Activated naive CD8-positive, alpha-beta T cell (primary cell): ENCODE measurements at regions not wholly inside any gene's neighbourhood (a gene's known extent, or its start where the extent isn't known, plus 50 kb on each side); places are given as distances from the start of the nearest gene placed in this dataset.
"Not testable (repeated sequence)": the region's sequence is repeated elsewhere in the genome, so short reads cannot be mapped to it uniquely, and the experiment has no call there.

Experiments
- H3K27ac Mint-ChIP-seq: one replicate; pipeline ENCODE4 v1.8.0; 2021; ENCODE audit warnings: mixed read lengths
- H3K27me3 Mint-ChIP-seq: one replicate; pipeline ENCODE4 v1.8.0; 2021; ENCODE audit warnings: mixed read lengths
- H3K36me3 Mint-ChIP-seq: one replicate; pipeline ENCODE4 v1.8.0; 2021; ENCODE audit warnings: mixed read lengths
- H3K4me1 Mint-ChIP-seq: one replicate; pipeline ENCODE4 v1.8.0; 2021; ENCODE audit warnings: low read depth, mixed read lengths
- H3K4me3 Mint-ChIP-seq: one replicate; pipeline ENCODE4 v1.8.0; 2021; ENCODE audit warnings: mild to moderate bottlenecking, mixed read lengths
- H3K9me3 Mint-ChIP-seq: one replicate; pipeline ENCODE4 v1.8.0; 2021; ENCODE audit warnings: low read depth, mixed read lengths

DNA sequence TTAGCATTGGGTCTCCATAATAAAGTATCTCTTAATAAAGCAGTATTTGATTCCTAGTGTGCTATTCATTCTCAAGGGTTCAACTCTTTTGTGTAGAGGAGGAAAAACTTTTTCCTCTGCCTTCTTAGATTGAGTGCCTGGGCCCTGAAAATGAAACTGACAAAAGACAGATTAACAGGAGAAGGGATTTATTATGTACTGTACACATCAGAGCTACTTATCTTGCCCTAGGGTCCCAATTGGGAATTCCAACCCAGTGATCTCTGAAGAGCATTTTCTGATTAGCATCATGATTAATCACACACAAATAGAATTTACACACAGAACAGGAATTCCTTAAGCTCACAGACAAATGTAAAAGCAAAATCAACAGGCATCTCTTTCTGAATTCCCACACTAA, 128.9 kb downstream of the CD164 start:
- H3K36me3 Mint-ChIP-seq = no peaks in the 10 kb centered on the region
- H3K9me3 Mint-ChIP-seq = no peaks in the 10 kb centered on the region
- no peak overlapping the region for H3K27ac Mint-ChIP-seq
- H3K4me3 Mint-ChIP-seq = no peak overlapping the region
- H3K4me1 Mint-ChIP-seq = no peaks in the 10 kb centered on the region
- no peaks in the 10 kb centered on the region for H3K27me3 Mint-ChIP-seq

DNA sequence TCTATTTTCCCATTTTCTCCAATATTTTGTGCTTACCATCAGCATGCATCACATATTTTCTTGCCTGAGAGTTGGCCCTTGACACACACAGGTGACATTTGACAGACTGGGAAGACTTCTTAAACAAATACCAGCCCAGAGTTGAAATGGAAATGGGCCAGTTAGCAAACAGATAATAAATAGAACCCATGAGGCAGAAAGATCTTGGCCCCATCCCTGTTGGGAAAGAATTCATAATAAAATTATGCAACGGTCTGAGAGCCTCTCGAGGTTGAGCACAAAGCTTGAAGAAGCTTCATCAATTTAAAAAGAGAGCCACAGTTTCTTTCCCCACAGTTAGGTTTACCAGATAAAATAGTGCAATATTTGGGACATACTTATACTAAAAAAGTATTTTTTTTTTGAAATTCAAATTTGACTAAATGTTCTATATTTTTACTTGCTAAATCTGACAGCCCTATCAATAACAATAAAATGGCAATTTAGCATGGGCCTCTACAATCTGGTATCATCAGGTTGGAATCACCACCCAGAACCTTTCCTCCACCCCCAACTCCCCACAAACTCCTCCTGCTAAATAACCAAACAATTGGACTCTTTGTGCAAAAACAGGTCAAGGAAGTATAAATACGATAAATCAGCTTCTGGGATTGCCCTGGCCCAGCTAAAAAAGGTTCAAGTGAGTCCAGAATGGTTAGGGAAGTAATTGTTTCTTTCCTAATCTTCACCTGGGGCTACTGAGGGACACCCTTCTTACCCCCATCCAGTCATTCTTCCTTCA, 129.8 kb downstream of the CD164 start:
- Mint-ChIP-seq H3K36me3 (no peaks in the 10 kb centered on the region), H3K4me1 (no peaks in the 10 kb centered on the region), H3K27ac (no peak overlapping the region), H3K9me3 (no peaks in the 10 kb centered on the region), H3K4me3 (no peak overlapping the region), H3K27me3 (no peaks in the 10 kb centered on the region)

DNA sequence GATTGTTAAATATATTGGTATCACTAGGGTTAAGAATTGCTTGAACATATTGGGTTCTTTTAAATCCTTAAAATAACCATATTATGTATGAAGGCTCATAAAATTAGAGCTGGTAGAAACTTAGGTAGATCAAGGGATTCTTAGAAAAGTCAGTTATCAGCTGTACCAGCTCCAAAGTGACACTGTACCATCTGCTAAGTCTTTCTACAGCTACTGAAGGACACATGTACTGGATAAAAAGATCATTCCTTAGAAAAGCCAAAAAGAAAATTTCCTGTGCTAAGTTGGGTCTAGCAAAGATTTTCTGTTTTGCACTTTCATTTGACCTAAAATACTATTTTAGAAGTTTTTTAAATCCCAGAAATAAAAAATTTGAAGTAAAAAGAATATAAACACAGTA, 130.4 kb downstream of the CD164 start:
- Mint-ChIP-seq H3K9me3 (no peaks in the 10 kb centered on the region), H3K36me3 (no peaks in the 10 kb centered on the region), H3K27ac (no peak overlapping the region), H3K27me3 (no peaks in the 10 kb centered on the region), H3K4me1 (no peaks in the 10 kb centered on the region), H3K4me3 (no peak overlapping the region)

DNA sequence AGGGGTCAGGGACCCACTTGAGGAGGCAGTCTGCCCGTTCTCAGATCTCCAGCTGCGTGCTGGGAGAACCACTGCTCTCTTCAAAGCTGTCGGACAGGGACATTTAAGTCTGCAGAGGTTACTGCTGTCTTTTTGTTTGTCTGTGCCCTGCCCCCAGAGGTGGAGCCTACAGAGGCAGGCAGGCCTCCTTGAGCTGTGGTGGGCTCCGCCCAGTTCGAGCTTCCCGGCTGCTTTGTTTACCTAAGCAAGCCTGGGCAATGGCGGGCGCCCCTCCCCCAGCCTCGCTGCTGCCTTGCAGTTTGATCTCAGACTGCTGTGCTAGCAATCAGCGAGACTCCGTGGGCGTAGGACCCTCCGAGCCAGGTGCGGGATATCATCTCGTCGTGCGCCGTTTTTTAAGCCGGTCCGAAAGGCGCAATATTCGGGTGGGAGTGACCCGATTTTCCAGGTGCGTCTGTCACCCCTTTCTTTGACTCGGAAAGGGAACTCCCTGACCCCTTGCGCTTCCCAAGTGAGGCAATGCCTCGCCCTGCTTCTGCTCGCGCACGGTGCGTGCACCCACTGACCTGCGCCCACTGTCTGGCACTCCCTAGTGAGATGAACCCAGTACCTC, 131.6 kb downstream of the CD164 start:
- not testable (repeated sequence) for H3K9me3 Mint-ChIP-seq, H3K36me3 Mint-ChIP-seq, H3K4me1 Mint-ChIP-seq, H3K27me3 Mint-ChIP-seq, H3K27ac Mint-ChIP-seq, H3K4me3 Mint-ChIP-seq

DNA sequence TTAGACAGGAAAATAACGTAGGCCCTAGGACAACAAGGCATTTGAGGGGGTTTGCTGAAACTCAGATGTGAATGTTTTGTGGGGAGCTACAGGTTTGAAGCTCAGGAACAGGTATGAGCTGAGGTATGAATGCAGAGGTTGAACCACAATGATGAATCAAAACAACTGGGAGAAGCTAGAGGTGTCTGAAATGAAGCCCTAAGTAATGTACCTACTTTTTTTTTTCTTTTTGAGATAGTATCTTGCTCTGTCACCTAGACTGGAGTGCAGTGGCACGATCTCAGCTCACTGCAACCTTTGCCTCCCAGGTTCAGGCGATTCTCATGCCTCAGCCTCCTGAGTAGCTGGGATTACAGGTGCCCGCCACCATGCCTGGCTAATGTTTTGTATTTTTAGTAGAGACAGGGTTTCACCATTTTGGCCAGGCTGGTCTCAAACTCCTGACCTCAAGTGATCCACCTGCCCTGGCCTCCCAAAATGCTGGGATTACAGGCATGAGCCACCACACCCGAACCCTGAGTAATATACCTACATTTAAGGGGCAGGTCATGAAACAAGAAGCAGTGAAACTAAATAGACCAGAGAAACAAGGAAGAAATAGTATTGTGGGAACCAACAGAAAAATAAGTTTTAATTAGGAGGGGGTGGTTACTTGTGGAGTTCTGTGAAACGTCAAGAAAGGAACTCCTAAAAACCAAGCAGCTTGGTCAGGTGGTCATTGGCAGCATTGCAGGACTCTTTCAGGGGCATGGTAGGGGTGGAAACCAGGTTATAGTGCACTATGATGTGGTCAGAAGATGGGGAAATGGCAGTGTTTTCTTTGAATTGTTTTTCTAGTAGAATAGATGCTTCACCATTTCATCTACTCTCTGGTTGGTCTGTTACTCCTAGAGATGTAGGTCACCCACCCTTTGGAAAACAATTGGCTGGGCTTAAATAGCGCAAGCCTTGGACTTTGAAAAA, 138.1 kb downstream of the CD164 start:
- H3K4me1 Mint-ChIP-seq = peaks cover 10% of the 10 kb centered on the region
- H3K27ac Mint-ChIP-seq = no peak overlapping the region
- no peaks in the 10 kb centered on the region for H3K9me3 Mint-ChIP-seq
- H3K36me3 Mint-ChIP-seq = no peaks in the 10 kb centered on the region
- no peak overlapping the region for H3K4me3 Mint-ChIP-seq
- H3K27me3 Mint-ChIP-seq = no peaks in the 10 kb centered on the region

DNA sequence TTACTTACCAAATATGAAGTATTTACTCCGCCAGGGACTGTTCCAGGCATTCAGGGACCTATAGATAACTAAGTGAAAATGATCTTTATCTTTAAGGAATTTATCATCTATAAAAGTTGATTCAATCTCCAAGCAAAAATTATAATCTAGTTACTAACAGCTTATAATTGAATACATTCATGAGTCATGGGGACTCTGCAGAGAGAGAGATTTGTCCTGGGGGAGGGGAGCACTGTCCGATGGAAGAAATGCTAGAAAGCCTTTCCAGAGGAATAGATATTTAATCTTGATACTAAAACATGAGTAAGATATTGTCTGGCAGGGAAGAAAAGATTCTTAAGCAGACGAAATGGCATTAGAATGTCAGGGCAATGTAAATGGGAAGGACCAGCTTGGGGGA, 139.3 kb downstream of the CD164 start:
- Mint-ChIP-seq H3K27me3 (no peaks in the 10 kb centered on the region), H3K27ac (no peak overlapping the region), H3K9me3 (no peaks in the 10 kb centered on the region), H3K4me1 (peaks cover 10% of the 10 kb centered on the region), H3K4me3 (no peak overlapping the region), H3K36me3 (no peaks in the 10 kb centered on the region)

DNA sequence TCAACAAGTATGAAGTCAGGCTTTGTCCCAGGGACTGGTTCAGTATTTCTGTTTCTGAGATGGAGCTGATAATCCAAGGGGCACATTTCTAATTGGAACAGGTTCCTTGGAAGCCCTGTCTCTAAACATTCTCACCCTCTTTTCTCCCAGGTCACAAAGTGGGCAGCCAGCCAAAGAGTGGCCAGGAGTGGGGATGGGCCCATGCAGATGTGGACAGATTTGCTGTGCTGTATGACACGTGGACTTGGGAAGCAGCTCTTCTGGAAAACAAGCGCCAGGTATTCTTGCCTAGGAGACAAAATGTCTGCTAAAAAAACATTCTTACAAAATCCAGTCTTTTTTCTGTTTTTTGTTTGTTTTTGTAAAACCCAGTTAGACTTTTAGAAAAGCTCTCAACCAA, 140.2 kb downstream of the CD164 start:
- peaks cover 15% of the 10 kb centered on the region for H3K4me1 Mint-ChIP-seq
- H3K36me3 Mint-ChIP-seq = no peaks in the 10 kb centered on the region
- H3K27me3 Mint-ChIP-seq = no peaks in the 10 kb centered on the region
- no peak overlapping the region for H3K4me3 Mint-ChIP-seq
- no peaks in the 10 kb centered on the region for H3K9me3 Mint-ChIP-seq
- H3K27ac Mint-ChIP-seq = no peak overlapping the region

DNA sequence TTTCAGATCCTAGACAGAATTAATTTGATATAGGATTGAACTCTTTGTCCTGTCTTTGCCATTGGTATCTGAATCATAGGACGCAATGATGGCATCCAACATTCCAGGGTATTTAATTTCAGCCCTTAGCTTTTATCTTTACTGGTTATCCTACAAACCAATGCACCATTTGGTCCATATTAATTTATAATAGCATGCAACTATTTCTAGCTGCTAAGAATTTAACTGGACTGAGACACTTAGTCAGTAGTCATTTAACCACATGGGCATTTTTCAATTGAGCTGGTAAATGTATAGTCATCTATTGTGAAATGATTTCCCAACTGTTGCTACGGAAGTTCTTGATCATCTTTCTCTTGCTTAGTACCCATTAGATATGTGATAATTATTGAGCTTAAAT, 141.1 kb downstream of the CD164 start:
- no peaks in the 10 kb centered on the region for H3K36me3 Mint-ChIP-seq
- no peaks in the 10 kb centered on the region for H3K27me3 Mint-ChIP-seq
- H3K27ac Mint-ChIP-seq = no peak overlapping the region
- H3K4me1 Mint-ChIP-seq = peaks cover 22% of the 10 kb centered on the region
- H3K9me3 Mint-ChIP-seq = no peaks in the 10 kb centered on the region
- no peak overlapping the region for H3K4me3 Mint-ChIP-seq

DNA sequence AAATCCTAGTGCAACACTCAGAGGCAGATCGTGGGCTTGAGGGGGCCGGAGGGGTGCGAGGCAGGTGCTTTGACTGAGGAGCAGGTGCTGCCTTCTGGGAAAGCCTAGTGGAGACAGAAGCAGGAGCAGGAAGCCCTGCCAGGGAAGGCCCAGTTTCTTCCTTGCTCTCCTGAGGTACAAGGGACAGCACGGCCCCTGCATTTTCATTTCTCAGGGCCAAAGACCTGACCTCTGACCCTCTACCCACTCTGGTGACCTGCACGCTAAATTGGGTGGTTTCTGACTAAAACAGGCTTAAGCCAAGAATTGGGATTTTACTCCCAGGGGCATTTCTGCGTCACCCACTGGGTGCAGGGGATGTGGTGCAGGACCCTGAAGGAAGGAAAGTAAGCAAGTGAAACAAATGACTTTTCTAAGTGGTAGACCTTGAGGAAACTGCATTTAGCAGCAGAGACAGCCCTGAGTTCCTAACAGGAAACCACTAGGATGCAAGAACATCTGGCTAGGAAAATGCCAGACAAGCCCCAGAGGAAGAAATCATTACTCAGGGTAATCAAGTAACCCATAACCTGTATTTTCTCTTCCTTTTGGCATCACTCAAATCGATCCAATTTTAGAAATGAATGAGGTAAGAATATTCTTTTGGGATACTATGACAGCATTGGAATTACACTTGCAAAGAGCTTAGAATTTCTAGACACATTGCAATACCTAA, 141.7 kb downstream of the CD164 start:
- Mint-ChIP-seq H3K4me1 (peaks cover 23% of the 10 kb centered on the region), H3K36me3 (no peaks in the 10 kb centered on the region), H3K27ac (no peak overlapping the region), H3K27me3 (no peaks in the 10 kb centered on the region), H3K4me3 (no peak overlapping the region), H3K9me3 (no peaks in the 10 kb centered on the region)

DNA sequence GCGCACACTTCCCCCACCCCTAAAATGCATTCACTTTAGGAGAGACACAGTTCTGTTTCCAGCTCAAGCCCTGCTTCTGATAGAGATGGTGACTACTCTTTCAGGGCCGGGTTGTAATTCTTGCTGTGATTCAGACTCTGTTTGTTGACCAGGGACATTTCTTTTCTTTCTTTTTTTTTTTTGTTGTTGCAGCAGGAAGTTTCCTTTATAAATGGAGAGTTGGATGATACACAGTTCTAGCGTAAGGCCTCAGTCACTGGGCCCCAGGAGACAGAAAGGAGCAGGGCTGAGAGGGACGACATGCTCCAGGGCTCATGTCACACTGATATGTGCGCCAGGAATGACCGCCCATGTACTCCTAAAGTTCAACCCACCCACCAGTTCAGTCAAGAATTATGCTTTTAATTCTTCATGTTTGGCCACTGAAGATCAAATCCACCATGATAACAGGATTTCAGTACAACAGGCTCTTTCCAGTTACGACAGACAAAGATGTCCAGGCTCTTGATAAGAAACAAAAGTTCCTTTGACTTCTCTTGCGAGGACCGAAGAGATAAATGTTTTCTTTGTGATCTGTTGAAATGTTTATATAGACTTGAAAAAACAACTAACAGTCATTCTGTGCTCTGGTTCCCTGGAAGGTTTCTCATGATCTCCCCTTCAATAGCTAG, 142.5 kb downstream of the CD164 start:
- Mint-ChIP-seq H3K9me3 (no peaks in the 10 kb centered on the region), H3K4me3 (no peak overlapping the region), H3K36me3 (no peaks in the 10 kb centered on the region), H3K27me3 (no peaks in the 10 kb centered on the region), H3K27ac (no peak overlapping the region), H3K4me1 (peaks cover 23% of the 10 kb centered on the region)

DNA sequence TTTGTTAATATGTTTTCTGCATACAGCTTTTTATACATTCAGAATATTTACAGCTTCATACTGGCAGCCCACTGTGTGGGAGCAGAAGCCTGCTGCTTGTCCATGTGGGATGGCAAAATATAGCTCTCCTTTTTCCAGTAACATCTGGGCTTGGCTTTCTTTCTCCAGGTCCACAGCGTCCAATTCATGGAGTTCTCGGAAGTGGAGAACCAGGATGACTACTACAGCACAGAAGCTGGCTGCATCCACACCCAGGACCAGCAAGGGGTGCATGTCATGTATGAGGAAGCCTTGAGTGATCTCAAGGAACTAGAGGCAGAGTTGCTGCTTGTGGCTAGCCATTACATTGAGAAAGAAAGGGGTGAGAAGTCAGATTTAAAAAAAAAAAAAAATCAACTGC, 143.1 kb downstream of the CD164 start:
- Mint-ChIP-seq H3K36me3 (peaks cover 2% of the 10 kb centered on the region), H3K4me1 (peaks cover 18% of the 10 kb centered on the region)

DNA sequence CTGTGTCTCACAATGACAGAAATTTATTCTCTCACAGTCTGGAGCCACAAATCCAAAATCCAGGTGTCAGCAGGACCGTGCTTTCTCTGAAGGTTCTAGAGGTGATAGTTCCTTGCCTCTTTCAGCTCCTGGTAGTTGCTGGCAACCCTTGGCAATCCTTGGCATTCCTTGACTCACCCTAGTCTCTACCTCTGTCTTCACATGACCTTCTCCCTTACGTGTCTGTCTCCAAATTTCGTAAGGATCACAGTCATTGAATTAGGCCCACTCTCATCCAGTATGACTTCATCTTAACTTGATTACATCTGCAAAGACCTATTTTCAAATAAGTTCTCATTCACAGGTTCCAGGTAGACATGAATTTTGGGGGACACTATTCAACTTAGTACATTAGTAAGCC, 143.1 kb downstream of the CEP57L1 start:
- Mint-ChIP-seq H3K27me3 (no peaks in the 10 kb centered on the region), H3K4me1 (peaks cover 15% of the 10 kb centered on the region), H3K36me3 (peaks cover 2% of the 10 kb centered on the region), H3K4me3 (no peak overlapping the region), H3K27ac (no peak overlapping the region), H3K9me3 (peaks cover 4% of the 10 kb centered on the region)

More for the DNA sequence above, 143.1 kb downstream of the CD164 start:
- H3K27me3 Mint-ChIP-seq = no peaks in the 10 kb centered on the region
- no peak overlapping the region for H3K27ac Mint-ChIP-seq
- no peak overlapping the region for H3K4me3 Mint-ChIP-seq
- peaks cover 4% of the 10 kb centered on the region for H3K9me3 Mint-ChIP-seq

DNA sequence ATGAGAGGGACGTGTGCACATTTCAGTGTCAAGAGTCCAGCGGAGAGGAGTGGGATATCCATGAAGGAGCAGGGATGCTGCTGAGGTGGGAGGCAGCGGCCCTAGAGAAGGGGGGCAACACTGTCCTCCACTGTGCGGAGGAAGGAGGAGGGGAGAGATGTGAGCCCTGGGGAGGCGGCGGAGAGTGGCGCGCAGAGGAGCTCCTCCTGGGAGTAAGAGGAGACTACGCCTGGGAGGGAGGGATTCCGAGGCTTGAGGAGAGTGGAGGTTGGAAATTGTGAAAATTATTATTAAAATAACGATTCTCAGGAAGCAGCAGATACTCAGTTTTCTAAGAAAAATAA, 142.7 kb downstream of the CEP57L1 start:
- H3K36me3 Mint-ChIP-seq = peaks cover 2% of the 10 kb centered on the region
- H3K27ac Mint-ChIP-seq = no peak overlapping the region
- peaks cover 4% of the 10 kb centered on the region for H3K9me3 Mint-ChIP-seq
- no peak overlapping the region for H3K4me3 Mint-ChIP-seq
- peaks cover 14% of the 10 kb centered on the region for H3K4me1 Mint-ChIP-seq
- no peaks in the 10 kb centered on the region for H3K27me3 Mint-ChIP-seq
